ENCODE measurements at regions not wholly inside any gene's neighbourhood (a gene's known extent, or its start where the extent isn't known, plus 50 kb on each side); places are given as distances from the start of the nearest gene placed in this dataset.

GRCh38 chr2:65668744-65669143 lies 236.3 kb upstream of the SPRED2 start:
- intact Hi-C loops (cut with DNase I; ENCODE audit: low total_unique reads) = no loop called here
- no peak for ATAC-seq
- DNase-seq = no peak

GRCh38 chr2:65666156-65666725 lies 233.8 kb upstream of the SPRED2 start:
- ATAC-seq (no peak), DNase-seq (no peak)
- intact Hi-C loops (cut with DNase I; ENCODE audit: low total_unique reads) (no loop called here), in situ Hi-C loops (cut with MboI; ENCODE audit: low sequenced_read_pairs in 4 of 4) (no loop called here)
- TF ChIP-seq POLR2A (IDR thresholded peaks at IDR 0.05) (no peak), CTCF (IDR thresholded peaks at IDR 0.05 in 4 of 5, conservative IDR thresholded peaks at IDR 0.05 in 1 of 5) (no peak)
- H3K27me3 ChIP-seq = peaks cover 0 to 6% (median 0%) of the 10 kb centered on the region in 3 donors
- H3K36me3 ChIP-seq = no peaks in the 10 kb centered on the region
- no peak overlapping the region for H3K27ac ChIP-seq
- H3K4me3 ChIP-seq = no peak overlapping the region
- H3K4me1 ChIP-seq = peaks cover 0 to 6% of the 10 kb centered on the region in 2 donors
- no peaks in the 10 kb centered on the region for H3K9me3 ChIP-seq

More at GRCh38 chr2:65668744-65669143, 236.3 kb upstream of the SPRED2 start:
- Histone ChIP-seq H3K27ac (no peak overlapping the region), H3K9me3 (no peaks in the 10 kb centered on the region), H3K36me3 (no peaks in the 10 kb centered on the region), H3K4me1 (no peaks in the 10 kb centered on the region), H3K4me3 (no peak overlapping the region), H3K27me3 (no peaks in the 10 kb centered on the region)
- TF ChIP-seq POLR2A (IDR thresholded peaks at IDR 0.05) (no peak), CTCF (IDR thresholded peaks at IDR 0.05 in 4 of 5, conservative IDR thresholded peaks at IDR 0.05 in 1 of 5) (no peak)
- in situ Hi-C loops (cut with MboI; ENCODE audit: low sequenced_read_pairs in 4 of 4) = no loop called here

- no peak for ATAC-seq
These were observed 232.5 kb upstream of the SPRED2 start for GRCh38 chr2:65664931-65665330.

GRCh38 chr2:65663831-65664407 lies 231.5 kb upstream of the SPRED2 start:
- H3K9me3 ChIP-seq = no peaks in the 10 kb centered on the region
- in situ Hi-C loops (cut with MboI; ENCODE audit: low sequenced_read_pairs in 4 of 4) (no loop called here), intact Hi-C loops (cut with DNase I; ENCODE audit: low total_unique reads) (no loop called here)
- no peak for ATAC-seq
- peaks cover 0 to 6% of the 10 kb centered on the region in 2 donors for H3K4me1 ChIP-seq
- no peak overlapping the region for H3K4me3 ChIP-seq
- H3K36me3 ChIP-seq = no peaks in the 10 kb centered on the region
- TF ChIP-seq CTCF (IDR thresholded peaks at IDR 0.05 in 4 of 5, conservative IDR thresholded peaks at IDR 0.05 in 1 of 5) (no peak), POLR2A (IDR thresholded peaks at IDR 0.05) (no peak)
- no peak overlapping the region for H3K27ac ChIP-seq
- peaks cover 0 to 6% (median 0%) of the 10 kb centered on the region in 3 donors for H3K27me3 ChIP-seq
- no peak for DNase-seq

More at GRCh38 chr2:65664931-65665330, 232.5 kb upstream of the SPRED2 start:
- intact Hi-C loops (cut with DNase I; ENCODE audit: low total_unique reads) (no loop called here), in situ Hi-C loops (cut with MboI; ENCODE audit: low sequenced_read_pairs in 4 of 4) (no loop called here)
- H3K27me3 ChIP-seq = peaks cover 0 to 6% (median 0%) of the 10 kb centered on the region in 3 donors
- no peak overlapping the region for H3K27ac ChIP-seq
- H3K4me1 ChIP-seq = peaks cover 0 to 6% of the 10 kb centered on the region in 2 donors
- no peak overlapping the region for H3K4me3 ChIP-seq
- H3K36me3 ChIP-seq = no peaks in the 10 kb centered on the region
- no peaks in the 10 kb centered on the region for H3K9me3 ChIP-seq
- no peak for TF ChIP-seq CTCF (IDR thresholded peaks at IDR 0.05 in 4 of 5, conservative IDR thresholded peaks at IDR 0.05 in 1 of 5)
- DNase-seq = no peak
